Naive B cell (primary cell): ENCODE measurements at regions not wholly inside any gene's neighbourhood (a gene's known extent, or its start where the extent isn't known, plus 50 kb on each side); places are given as distances from the start of the nearest gene placed in this dataset.

ENCODE experiments used
- ATAC-seq, 2 donors: fragments of 150-1000 bp; cut with Tn5 transposase; 2 replicates each; pipeline ENCODE4 v1.10.0; 2021; ENCODE audit warnings: low read depth in 2 of 2, mild to moderate bottlenecking in 2 of 2, moderate library complexity in 2 of 2
- DNase-seq: peaks from one replicate; pipeline ENCODE4 v3.0.0; 2022
- H3K27ac Mint-ChIP-seq, 6 donors: one replicate each; pipeline ENCODE4 v1.8.0; 2020 to 2022; ENCODE audit warnings: mild to moderate bottlenecking in 6 of 6, mixed read lengths in 6 of 6, moderate library complexity in 5 of 6, inconsistent platforms in 2 of 6
- H3K27me3 Mint-ChIP-seq, 3 donors: one replicate each; pipeline ENCODE4 v1.8.0; 2021 to 2022; ENCODE audit warnings: mixed read lengths in 3 of 3, mild to moderate bottlenecking in 1 of 3
- H3K36me3 Mint-ChIP-seq, 2 donors: one replicate each; pipeline ENCODE4 v1.8.0; 2020 to 2022; ENCODE audit warnings: mixed read lengths in 2 of 2, inconsistent platforms in 1 of 2, mild to moderate bottlenecking in 1 of 2
- H3K4me1 Mint-ChIP-seq, 3 donors: one replicate each; pipeline ENCODE4 v1.8.0; 2020 to 2022; ENCODE audit warnings: mixed read lengths in 3 of 3, inconsistent platforms in 1 of 3, mild to moderate bottlenecking in 1 of 3, moderate library complexity in 1 of 3
- H3K4me3 Mint-ChIP-seq, 8 donors: one replicate each; pipeline ENCODE4 v1.8.0; 2020 to 2022; ENCODE audit warnings: mild to moderate bottlenecking in 8 of 8, mixed read lengths in 8 of 8, moderate library complexity in 8 of 8, inconsistent platforms in 2 of 8
- H3K9me3 Mint-ChIP-seq, 7 donors: one replicate each; pipeline ENCODE4 v1.8.0; 2020 to 2022; ENCODE audit warnings: mixed read lengths in 7 of 7, mild to moderate bottlenecking in 5 of 7, inconsistent platforms in 2 of 7, moderate library complexity in 1 of 7

- Mint-ChIP-seq H3K27ac (no peak overlapping the region), H3K4me3 (no peak overlapping the region), H3K27me3 (peaks cover 23 to 56% (median 45%) of the 10 kb centered on the region in 3 donors), H3K36me3 (no peaks in the 10 kb centered on the region), H3K4me1 (peaks cover 0 to 3% (median 0%) of the 10 kb centered on the region in 3 donors), H3K9me3 (peaks cover 0 to 1% (median 0%) of the 10 kb centered on the region in 7 donors)
- no peak for ATAC-seq
- DNase-seq: no peak
Measured at GRCh38 chr13:94968757-94969086, 256.4 kb upstream of the SOX21 start.

GRCh38 chr13:94968040-94968756, 255.9 kb upstream of the SOX21 start:
- no peak overlapping the region for H3K4me3 Mint-ChIP-seq
- H3K27me3 Mint-ChIP-seq: peaks cover 28 to 62% (median 46%) of the 10 kb centered on the region in 3 donors
- H3K27ac Mint-ChIP-seq: no peak overlapping the region
- no peaks in the 10 kb centered on the region for H3K36me3 Mint-ChIP-seq
- ATAC-seq (no peak), DNase-seq (no peak)
- H3K4me1 Mint-ChIP-seq: peaks cover 0 to 3% (median 0%) of the 10 kb centered on the region in 3 donors
- H3K9me3 Mint-ChIP-seq: peaks cover 0 to 1% (median 0%) of the 10 kb centered on the region in 7 donors

- DNase-seq (no peak), ATAC-seq (no peak)
- no peaks in the 10 kb centered on the region for H3K36me3 Mint-ChIP-seq
- no peak overlapping the region for H3K27ac Mint-ChIP-seq
- H3K9me3 Mint-ChIP-seq: peaks cover 0 to 3% (median 0%) of the 10 kb centered on the region in 7 donors
- H3K4me1 Mint-ChIP-seq: peaks cover 0 to 3% (median 0%) of the 10 kb centered on the region in 3 donors
- peaks cover 30 to 62% (median 52%) of the 10 kb centered on the region in 3 donors for H3K27me3 Mint-ChIP-seq
- H3K4me3 Mint-ChIP-seq: no peak overlapping the region
Measured at GRCh38 chr13:94967183-94968039, 255.1 kb upstream of the SOX21 start.

- Mint-ChIP-seq H3K4me3 (no peak overlapping the region), H3K27me3 (peaks cover 30 to 62% (median 52%) of the 10 kb centered on the region in 3 donors), H3K9me3 (peaks cover 0 to 9% (median 0%) of the 10 kb centered on the region in 7 donors), H3K27ac (no peak overlapping the region), H3K4me1 (peaks cover 0 to 3% (median 0%) of the 10 kb centered on the region in 3 donors), H3K36me3 (no peaks in the 10 kb centered on the region)
- DNase-seq (no peak), ATAC-seq (no peak)
Measured at GRCh38 chr13:94966422-94966955, 254.1 kb upstream of the SOX21 start.

GRCh38 chr13:94959626-94960025, 247.3 kb upstream of the SOX21 start:
- no peak for DNase-seq
- H3K27ac Mint-ChIP-seq: no peak overlapping the region
- no peak for ATAC-seq
- H3K4me1 Mint-ChIP-seq: no peaks in the 10 kb centered on the region
- H3K4me3 Mint-ChIP-seq: no peak overlapping the region
- H3K9me3 Mint-ChIP-seq: peaks cover 0 to 9% (median 2%) of the 10 kb centered on the region in 7 donors
- no peaks in the 10 kb centered on the region for H3K36me3 Mint-ChIP-seq
- peaks cover 14 to 16% (median 14%) of the 10 kb centered on the region in 3 donors for H3K27me3 Mint-ChIP-seq

GRCh38 chr13:94956417-94957110, 244.2 kb upstream of the SOX21 start:
- DNase-seq (no peak), ATAC-seq (no peak)
- Mint-ChIP-seq H3K4me1 (no peaks in the 10 kb centered on the region), H3K36me3 (peaks cover 0 to under 1% of the 10 kb centered on the region in 2 donors), H3K27me3 (peaks cover 3 to 7% (median 3%) of the 10 kb centered on the region in 3 donors), H3K4me3 (no peak overlapping the region), H3K9me3 (peaks cover 2 to 15% (median 5%) of the 10 kb centered on the region in 7 donors), H3K27ac (no peak overlapping the region)

GRCh38 chr13:94952787-94953186, 240.4 kb upstream of the SOX21 start:
- DNase-seq: no peak
- H3K27ac Mint-ChIP-seq: no peak overlapping the region
- no peak overlapping the region for H3K4me3 Mint-ChIP-seq
- H3K9me3 Mint-ChIP-seq: peaks cover 3 to 22% (median 7%) of the 10 kb centered on the region in 7 donors
- peaks cover 6 to 10% (median 7%) of the 10 kb centered on the region in 3 donors for H3K27me3 Mint-ChIP-seq
- H3K36me3 Mint-ChIP-seq: peaks cover 4 to 6% of the 10 kb centered on the region in 2 donors
- H3K4me1 Mint-ChIP-seq: no peaks in the 10 kb centered on the region
- no peak for ATAC-seq

- H3K27me3 Mint-ChIP-seq: peaks cover 6 to 10% (median 7%) of the 10 kb centered on the region in 3 donors
- ATAC-seq (no peak), DNase-seq (no peak)
- H3K9me3 Mint-ChIP-seq: peaks cover 3 to 22% (median 7%) of the 10 kb centered on the region in 7 donors
- no peaks in the 10 kb centered on the region for H3K4me1 Mint-ChIP-seq
- no peak overlapping the region for H3K4me3 Mint-ChIP-seq
- H3K27ac Mint-ChIP-seq: no peak overlapping the region
- H3K36me3 Mint-ChIP-seq: peaks cover 4 to 6% of the 10 kb centered on the region in 2 donors
Measured at GRCh38 chr13:94950303-94950702, 238.0 kb upstream of the SOX21 start.

GRCh38 chr13:94947965-94948371, 235.6 kb upstream of the SOX21 start:
- Mint-ChIP-seq H3K4me3 (no peak overlapping the region), H3K27me3 (peaks cover 6 to 10% (median 7%) of the 10 kb centered on the region in 3 donors), H3K36me3 (peaks cover 4 to 6% of the 10 kb centered on the region in 2 donors), H3K9me3 (peaks cover 2 to 11% (median 7%) of the 10 kb centered on the region in 7 donors), H3K27ac (no peak overlapping the region), H3K4me1 (no peaks in the 10 kb centered on the region)
- ATAC-seq: no peak
- no peak for DNase-seq

GRCh38 chr13:94947392-94947791, 235.0 kb upstream of the SOX21 start:
- Mint-ChIP-seq H3K36me3 (peaks cover 4 to 6% of the 10 kb centered on the region in 2 donors), H3K27ac (no peak overlapping the region), H3K4me1 (no peaks in the 10 kb centered on the region), H3K4me3 (no peak overlapping the region), H3K9me3 (peaks cover 0 to 16% (median 7%) of the 10 kb centered on the region in 7 donors), H3K27me3 (peaks cover 6 to 10% (median 7%) of the 10 kb centered on the region in 3 donors)
- ATAC-seq: no peak
- no peak for DNase-seq

GRCh38 chr13:94946039-94946438, 233.7 kb upstream of the SOX21 start:
- Mint-ChIP-seq H3K27me3 (peaks cover 0 to 2% (median 0%) of the 10 kb centered on the region in 3 donors), H3K4me3 (no peak overlapping the region), H3K27ac (peak overlapping the region in 1 of 6 donors; percentile 23), H3K9me3 (peaks cover 0 to 20% (median 2%) of the 10 kb centered on the region in 7 donors), H3K4me1 (no peaks in the 10 kb centered on the region), H3K36me3 (peaks cover under 1 to 4% of the 10 kb centered on the region in 2 donors)
- DNase-seq: no peak
- ATAC-seq: no peak

GRCh38 chr13:94938124-94938523, 225.8 kb upstream of the SOX21 start:
- Mint-ChIP-seq H3K36me3 (no peaks in the 10 kb centered on the region), H3K4me1 (no peaks in the 10 kb centered on the region), H3K27ac (no peak overlapping the region), H3K4me3 (no peak overlapping the region), H3K9me3 (peaks cover 4 to 24% (median 6%) of the 10 kb centered on the region in 7 donors), H3K27me3 (peaks cover 0 to 4% (median 0%) of the 10 kb centered on the region in 3 donors)
- DNase-seq (no peak), ATAC-seq (no peak)

- H3K36me3 Mint-ChIP-seq: no peaks in the 10 kb centered on the region
- H3K27me3 Mint-ChIP-seq: peaks cover 0 to 4% (median 0%) of the 10 kb centered on the region in 3 donors
- no peak for ATAC-seq
Measured at GRCh38 chr13:94936633-94937032, 224.3 kb upstream of the SOX21 start.

More at GRCh38 chr13:94936633-94937032, 224.3 kb upstream of the SOX21 start:
- Mint-ChIP-seq H3K4me1 (no peaks in the 10 kb centered on the region), H3K27ac (no peak overlapping the region), H3K4me3 (no peak overlapping the region), H3K9me3 (peaks cover 4 to 15% (median 7%) of the 10 kb centered on the region in 7 donors)
- DNase-seq: no peak
